Loucy (cell line): ENCODE measurements at regions not wholly inside any gene's neighbourhood (a gene's known extent, or its start where the extent isn't known, plus 50 kb on each side); places are given as distances from the start of the nearest gene placed in this dataset.

ENCODE experiments used
- H2AFZ ChIP-seq: fragments of 200-600 bp; sonication (generic); 2 replicates; pipeline ENCODE4 v1.6.0; 2016; ENCODE audit warnings: antibody characterized with exemption, mild to moderate bottlenecking, low read length, moderate library complexity
- H3F3A ChIP-seq: fragments of 200-600 bp; 2 replicates; pipeline ENCODE4 v1.6.0; 2016; ENCODE audit warnings: antibody characterized with exemption, low read depth, mild to moderate bottlenecking
- H3K27me3 ChIP-seq: fragments of 200-600 bp; sonication (generic); 2 replicates; pipeline ENCODE4 v1.6.1; 2014; ENCODE audit warnings: low read length, mild to moderate bottlenecking; ENCODE audit not compliant: insufficient read depth, poor library complexity, severe bottlenecking
- H3K36me3 ChIP-seq: fragments of 200-600 bp; sonication (generic); 2 replicates; pipeline ENCODE4 v1.6.1; 2016; ENCODE audit warnings: low read length; ENCODE audit not compliant: insufficient read depth
- H3K4me1 ChIP-seq: fragments of 200-600 bp; sonication (generic); 2 replicates; pipeline ENCODE4 v1.5.1; 2014; ENCODE audit warnings: low read length, mild to moderate bottlenecking; ENCODE audit not compliant: insufficient read depth, poor library complexity, severe bottlenecking
- H3K4me2 ChIP-seq: fragments of 200-600 bp; sonication (generic); 2 replicates; pipeline ENCODE4 v1.6.0; 2014; ENCODE audit warnings: antibody characterized with exemption, low read length, low read depth, mild to moderate bottlenecking; ENCODE audit not compliant: poor library complexity, severe bottlenecking
- H3K4me3 ChIP-seq: fragments of 200-600 bp; sonication (generic); 2 replicates; pipeline ENCODE4 v1.5.1; 2014; ENCODE audit warnings: low read length, mild to moderate bottlenecking, mixed read lengths; ENCODE audit not compliant: poor library complexity, severe bottlenecking
- H3K79me2 ChIP-seq: fragments of 200-600 bp; sonication (generic); 2 replicates; pipeline ENCODE4 v1.6.1; 2014; ENCODE audit warnings: low read length; ENCODE audit not compliant: insufficient read depth
- H3K9ac ChIP-seq: fragments of 200-600 bp; sonication (generic); 2 replicates; pipeline ENCODE4 v1.6.0; 2014; ENCODE audit warnings: mild to moderate bottlenecking, low read depth, low read length, moderate library complexity; ENCODE audit not compliant: poor library complexity, severe bottlenecking
- H3K9me2 ChIP-seq: fragments of 200-600 bp; sonication (generic); replicated peaks from 2 replicates; pipeline ENCODE4 v1.6.1; 2016; ENCODE audit warnings: low read depth, low read length, mixed read lengths
- H3K9me3 ChIP-seq: fragments of 200-600 bp; sonication (generic); 2 replicates; pipeline ENCODE4 v1.6.1; 2014; ENCODE audit warnings: mild to moderate bottlenecking, antibody characterized with exemption, low read length, low read depth; ENCODE audit not compliant: insufficient read depth
- H4K20me1 ChIP-seq: fragments of 200-600 bp; sonication (generic); 2 replicates; pipeline ENCODE4 v1.6.0; 2014; ENCODE audit warnings: antibody characterized with exemption, low read length, mild to moderate bottlenecking; ENCODE audit not compliant: insufficient read depth, poor library complexity, severe bottlenecking
- EZH2phosphoT487 ChIP-seq: fragments of 200-600 bp; IDR thresholded peaks from 2 replicates; pipeline ENCODE4 v1.6.1; 2018; ENCODE audit warnings: antibody characterized with exemption, mild to moderate bottlenecking, moderate library complexity, borderline replicate concordance
- TF ChIP-seq, protein P1 (sequence below): fragments of 200-600 bp; sonication (generic); conservative IDR thresholded peaks from 2 replicates; pipeline ENCODE4 v1.5.1; 2014; ENCODE audit warnings: mild to moderate bottlenecking, antibody characterized with exemption, low read length

DNA sequence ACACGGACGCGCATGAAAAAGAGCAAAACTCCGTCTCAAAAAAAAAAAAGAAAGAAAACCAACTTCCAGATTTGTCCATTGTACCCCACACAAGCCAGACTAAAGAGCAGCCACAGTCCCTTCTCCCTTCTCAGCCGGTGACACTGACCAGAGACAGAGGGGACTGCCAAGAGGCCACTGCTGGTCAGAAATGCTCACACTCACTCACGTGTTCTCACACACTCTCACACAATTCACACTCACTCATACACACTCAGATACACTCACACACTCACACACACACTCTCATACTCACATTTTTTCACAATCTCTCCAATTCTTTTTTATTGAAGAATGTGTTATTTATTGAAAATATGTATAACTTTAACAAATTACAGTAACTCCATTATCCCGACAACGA lies 90.8 kb upstream of the RAB4A start:
- Histone ChIP-seq H3K4me2 (no peak overlapping the region), H3K36me3 (no peaks in the 10 kb centered on the region), H3K27me3 (no peaks in the 10 kb centered on the region), H2AFZ (no peak overlapping the region), H3K4me1 (no peaks in the 10 kb centered on the region), H3K9ac (no peak overlapping the region), H4K20me1 (no peaks in the 10 kb centered on the region), H3K9me3 (no peaks in the 10 kb centered on the region), H3K79me2 (no peaks in the 10 kb centered on the region), H3F3A (no peaks in the 10 kb centered on the region), H3K9me2 (no peaks in the 10 kb centered on the region), H3K4me3 (no peak overlapping the region)
- TF ChIP-seq, protein P1, sequence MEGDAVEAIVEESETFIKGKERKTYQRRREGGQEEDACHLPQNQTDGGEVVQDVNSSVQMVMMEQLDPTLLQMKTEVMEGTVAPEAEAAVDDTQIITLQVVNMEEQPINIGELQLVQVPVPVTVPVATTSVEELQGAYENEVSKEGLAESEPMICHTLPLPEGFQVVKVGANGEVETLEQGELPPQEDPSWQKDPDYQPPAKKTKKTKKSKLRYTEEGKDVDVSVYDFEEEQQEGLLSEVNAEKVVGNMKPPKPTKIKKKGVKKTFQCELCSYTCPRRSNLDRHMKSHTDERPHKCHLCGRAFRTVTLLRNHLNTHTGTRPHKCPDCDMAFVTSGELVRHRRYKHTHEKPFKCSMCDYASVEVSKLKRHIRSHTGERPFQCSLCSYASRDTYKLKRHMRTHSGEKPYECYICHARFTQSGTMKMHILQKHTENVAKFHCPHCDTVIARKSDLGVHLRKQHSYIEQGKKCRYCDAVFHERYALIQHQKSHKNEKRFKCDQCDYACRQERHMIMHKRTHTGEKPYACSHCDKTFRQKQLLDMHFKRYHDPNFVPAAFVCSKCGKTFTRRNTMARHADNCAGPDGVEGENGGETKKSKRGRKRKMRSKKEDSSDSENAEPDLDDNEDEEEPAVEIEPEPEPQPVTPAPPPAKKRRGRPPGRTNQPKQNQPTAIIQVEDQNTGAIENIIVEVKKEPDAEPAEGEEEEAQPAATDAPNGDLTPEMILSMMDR: no peak
- no peak for TF ChIP-seq EZH2phosphoT487

DNA sequence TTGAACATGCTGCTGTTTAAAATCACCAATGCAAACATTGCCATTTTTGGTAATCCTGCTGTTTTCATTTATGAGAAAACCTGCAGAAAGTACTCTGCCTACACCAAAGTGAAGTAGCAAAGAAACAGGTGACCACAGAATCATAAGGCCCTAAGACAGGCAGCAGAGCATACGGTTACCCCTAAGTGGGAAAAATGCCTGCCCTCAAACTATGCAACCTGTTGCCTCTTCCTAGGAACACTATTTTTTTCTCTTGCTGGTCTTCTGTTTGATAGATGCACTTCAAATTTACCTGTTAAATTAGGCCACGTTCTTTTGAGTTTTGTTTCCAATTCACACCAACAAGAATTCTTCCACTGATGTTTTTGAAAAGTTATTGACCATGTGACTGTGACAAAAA lies 89.5 kb upstream of the RAB4A start:
- Histone ChIP-seq H3K9me2 (no peaks in the 10 kb centered on the region), H2AFZ (no peak overlapping the region), H3K36me3 (no peaks in the 10 kb centered on the region), H3K4me2 (no peak overlapping the region), H3K79me2 (no peaks in the 10 kb centered on the region), H3K4me3 (no peak overlapping the region), H3F3A (no peaks in the 10 kb centered on the region), H3K27me3 (no peaks in the 10 kb centered on the region), H3K9me3 (no peaks in the 10 kb centered on the region), H3K9ac (no peak overlapping the region), H4K20me1 (no peaks in the 10 kb centered on the region), H3K4me1 (no peaks in the 10 kb centered on the region)
- TF ChIP-seq EZH2phosphoT487: no peak
- TF ChIP-seq, protein P1: no peak

DNA sequence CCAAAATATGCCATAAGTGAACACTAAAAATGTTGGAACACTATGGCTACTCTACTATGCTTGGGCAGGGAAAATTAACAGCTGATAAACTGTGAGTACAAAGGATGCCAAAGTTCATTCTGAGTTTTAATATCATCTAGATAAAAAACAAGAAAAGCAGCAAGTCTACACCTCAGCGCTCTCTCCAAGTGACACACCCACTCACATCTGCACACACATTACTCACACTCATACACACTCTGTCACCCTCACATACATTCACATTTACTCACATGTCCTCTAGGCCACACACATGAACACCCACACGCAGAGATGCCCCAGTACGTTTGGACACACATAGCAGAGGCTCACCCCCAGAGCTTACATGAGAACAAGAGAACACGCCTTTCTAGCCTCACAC lies 87.3 kb upstream of the RAB4A start:
- H3K4me2 ChIP-seq: no peak overlapping the region
- no peaks in the 10 kb centered on the region for H3K9me2 ChIP-seq
- H3F3A ChIP-seq: no peaks in the 10 kb centered on the region
- no peaks in the 10 kb centered on the region for H3K27me3 ChIP-seq
- TF ChIP-seq, protein P1: no peak
- no peak for TF ChIP-seq EZH2phosphoT487
- no peaks in the 10 kb centered on the region for H3K4me1 ChIP-seq
- no peak overlapping the region for H2AFZ ChIP-seq
- no peak overlapping the region for H3K9ac ChIP-seq
- H4K20me1 ChIP-seq: no peaks in the 10 kb centered on the region
- H3K79me2 ChIP-seq: no peaks in the 10 kb centered on the region
- no peaks in the 10 kb centered on the region for H3K36me3 ChIP-seq
- no peak overlapping the region for H3K4me3 ChIP-seq
- no peaks in the 10 kb centered on the region for H3K9me3 ChIP-seq
